BLaER1 treated with 17β-estradiol and CSF1 and Interleukin-3, amounts not matched to agents 10 nM and 100 nM (cell line): ENCODE measurements at regions not wholly inside any gene's neighbourhood (a gene's known extent, or its start where the extent isn't known, plus 50 kb on each side); places are given as distances from the start of the nearest gene placed in this dataset.

Experiments used
- H3K27ac ChIP-seq, 11 experiments: shearing (Covaris generic); formaldehyde crosslinking; 2 replicates each; pipeline ENCODE4 v1.8.1; 2022
- H3K27me3 ChIP-seq, 11 experiments: shearing (Covaris generic); formaldehyde crosslinking; 2 replicates each; pipeline ENCODE4 v1.8.1; 2022
- H3K36me3 ChIP-seq, 11 experiments: shearing (Covaris generic); formaldehyde crosslinking; 2 replicates each; pipeline ENCODE4 v1.8.1; 2022
- H3K4me1 ChIP-seq, 10 experiments: shearing (Covaris generic); formaldehyde crosslinking; 2 replicates each; pipeline ENCODE4 v1.8.1; 2022
- H3K4me2 ChIP-seq, 11 experiments: shearing (Covaris generic); formaldehyde crosslinking; 2 replicates each; pipeline ENCODE4 v1.8.1; 2022
- H3K4me3 ChIP-seq, 10 experiments: shearing (Covaris generic); formaldehyde crosslinking; 2 replicates each; pipeline ENCODE4 v1.8.1; 2022
- H3K9ac ChIP-seq, 11 experiments: shearing (Covaris generic); formaldehyde crosslinking; 2 replicates each; pipeline ENCODE4 v1.8.1; 2022
- H3K9me3 ChIP-seq, 11 experiments: shearing (Covaris generic); formaldehyde crosslinking; replicated peaks in 1 of 11; 2 replicates each; pipeline ENCODE4 v1.8.1; 2022
- H4K20me1 ChIP-seq, 11 experiments: shearing (Covaris generic); formaldehyde crosslinking; 2 replicates each; pipeline ENCODE4 v1.8.1; 2022
- Cebpa-rat ChIP-seq, 11 experiments: shearing (Covaris generic); IDR thresholded peaks; 2 replicates each; pipeline ENCODE4 v1.8.1; 2022

DNA sequence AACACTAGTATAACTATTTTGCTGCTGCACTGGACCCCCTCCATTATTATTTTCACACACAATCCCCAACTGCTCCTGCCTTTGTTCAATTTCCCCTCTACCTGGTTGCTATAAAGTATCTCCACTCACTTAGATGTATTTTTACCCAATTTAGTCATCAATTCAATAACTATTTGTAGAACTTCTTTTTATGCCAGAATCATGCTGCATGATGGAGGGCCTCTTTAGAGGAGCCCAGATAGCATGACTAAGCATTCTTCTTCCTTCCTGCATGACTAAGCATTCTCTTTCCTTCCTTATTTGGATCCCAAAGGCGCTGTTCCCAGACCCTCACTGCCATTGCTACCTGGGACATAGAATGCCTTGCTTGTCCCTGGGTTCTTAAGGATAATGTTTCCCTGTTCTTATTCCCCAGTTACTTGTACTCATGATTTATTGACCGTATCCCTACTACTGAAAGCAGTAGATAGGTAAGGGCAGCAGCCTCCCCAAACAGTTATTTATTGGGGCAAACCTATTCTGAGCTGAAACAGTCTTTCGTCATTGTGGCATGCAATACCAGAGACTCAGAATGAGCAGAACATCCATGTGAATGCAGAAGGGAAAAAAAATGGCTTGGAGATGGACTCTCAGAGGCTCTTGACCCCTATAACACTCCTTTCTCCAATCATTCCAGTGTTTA lies 89.3 kb upstream of the AKT3 start:
- TF ChIP-seq Cebpa-rat (IDR thresholded peaks at IDR 0.05) = no peak
- Histone ChIP-seq H3K4me1 (peaks cover 0 to 18% (median 12%) of the 10 kb centered on the region in 10 experiments; a peak in 15 of 20 replicates), H3K9me3 (peaks cover 5 to 17% (median 11%) of the 10 kb centered on the region in 11 experiments; a peak in 19 of 22 replicates), H3K27me3 (no peaks in the 10 kb centered on the region), H3K4me2 (peak overlapping the region in 9 of 11 experiments; percentile 11 to 66 (median 31); a peak in 17 of 22 replicates), H3K27ac (peak overlapping the region in 5 of 11 experiments; percentile 21 to 66 (median 37); a peak in 7 of 22 replicates), H3K36me3 (no peaks in the 10 kb centered on the region), H3K9ac (no peak overlapping the region), H3K4me3 (no peak overlapping the region), H4K20me1 (no peaks in the 10 kb centered on the region)

DNA sequence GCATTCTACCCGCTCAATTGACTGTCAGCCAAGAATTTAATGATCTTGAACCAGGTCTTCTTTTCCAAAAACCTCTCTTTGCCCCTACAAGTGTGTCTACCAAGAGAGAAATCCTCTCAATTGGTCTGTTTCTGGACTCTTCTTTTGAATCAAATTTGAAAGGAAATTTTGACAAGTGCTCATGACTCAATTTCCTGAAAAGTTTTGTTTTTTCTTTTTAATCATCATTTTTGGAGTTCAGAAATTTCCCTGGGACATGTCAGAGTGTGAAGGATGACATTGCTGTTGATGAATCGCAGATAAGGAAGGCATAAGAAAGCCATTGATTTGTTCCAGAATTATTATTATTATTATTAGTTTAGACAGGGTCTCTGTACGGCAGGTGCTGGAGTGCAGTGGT lies 88.2 kb upstream of the AKT3 start:
- H3K4me2 ChIP-seq = peak overlapping the region in 3 of 11 experiments; percentile 25 to 66 (median 62); a peak in 4 of 22 replicates
- no peaks in the 10 kb centered on the region for H3K27me3 ChIP-seq

DNA sequence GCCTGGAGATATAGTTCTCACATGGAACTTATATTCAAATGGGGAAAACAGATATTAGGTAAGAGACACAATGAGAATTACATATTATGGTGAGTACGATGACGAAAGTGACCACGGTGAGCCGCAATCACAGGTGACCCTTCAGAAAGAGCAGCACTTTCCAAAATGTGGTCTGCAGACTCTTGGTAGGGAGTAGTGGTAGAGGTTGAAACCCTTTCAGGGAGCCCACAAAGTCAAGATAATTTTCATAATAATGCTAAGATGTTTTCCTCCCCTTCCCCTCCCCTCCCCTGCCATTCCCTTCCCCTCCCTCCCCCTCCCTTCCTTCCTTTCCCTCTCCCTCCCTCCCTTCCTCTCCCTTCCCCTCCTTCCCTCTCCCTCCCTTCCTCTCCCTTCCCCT lies 83.5 kb upstream of the AKT3 start:
- H3K9me3 ChIP-seq = peaks cover 7 to 19% (median 12%) of the 10 kb centered on the region in 11 experiments; a peak in 19 of 22 replicates
- no peak overlapping the region for H3K4me2 ChIP-seq
- no peaks in the 10 kb centered on the region for H3K36me3 ChIP-seq
- H3K9ac ChIP-seq = no peak overlapping the region
- no peaks in the 10 kb centered on the region for H3K27me3 ChIP-seq
- peaks cover 0 to 4% (median 0%) of the 10 kb centered on the region in 10 experiments; a peak in 5 of 20 replicates for H3K4me1 ChIP-seq
- H3K4me3 ChIP-seq = no peak overlapping the region
- H4K20me1 ChIP-seq = no peaks in the 10 kb centered on the region
- TF ChIP-seq Cebpa-rat (IDR thresholded peaks at IDR 0.05) = no peak
- no peak overlapping the region for H3K27ac ChIP-seq

More for the DNA sequence above, 88.2 kb upstream of the AKT3 start:
- Histone ChIP-seq H3K36me3 (no peaks in the 10 kb centered on the region), H3K9me3 (peaks cover 7 to 19% (median 12%) of the 10 kb centered on the region in 11 experiments; a peak in 19 of 22 replicates), H3K27ac (peak overlapping the region in 1 of 11 experiments; percentile 66; a peak in 1 of 22 replicates), H3K9ac (no peak overlapping the region), H3K4me3 (no peak overlapping the region), H3K4me1 (peaks cover 0 to 18% (median 12%) of the 10 kb centered on the region in 10 experiments; a peak in 15 of 20 replicates), H4K20me1 (no peaks in the 10 kb centered on the region)
- TF ChIP-seq Cebpa-rat (IDR thresholded peaks at IDR 0.05) = no peak

DNA sequence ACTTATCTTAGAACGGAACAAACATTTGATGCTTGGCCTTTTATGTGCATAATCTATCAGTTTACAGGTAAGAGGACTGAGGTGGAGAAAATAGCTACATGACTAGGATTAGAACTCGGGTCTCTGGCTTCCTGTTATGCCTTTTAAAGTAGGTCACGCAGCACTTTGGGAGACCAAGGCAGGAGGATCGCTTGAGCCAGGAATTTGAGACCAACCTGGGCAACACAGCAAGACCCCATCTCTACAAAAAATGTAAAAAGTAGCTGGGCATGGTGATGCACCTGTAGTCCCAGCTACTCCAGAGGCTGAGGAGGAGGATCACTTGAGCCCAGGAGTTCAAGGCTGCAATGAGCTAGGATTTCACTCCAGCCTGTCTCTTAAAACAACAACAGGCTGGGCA lies 81.9 kb upstream of the AKT3 start:
- Histone ChIP-seq H3K9me3 (peaks cover 7 to 19% (median 12%) of the 10 kb centered on the region in 11 experiments; a peak in 19 of 22 replicates), H3K4me1 (no peaks in the 10 kb centered on the region), H3K4me2 (no peak overlapping the region), H3K9ac (no peak overlapping the region), H4K20me1 (no peaks in the 10 kb centered on the region), H3K36me3 (no peaks in the 10 kb centered on the region), H3K27me3 (no peaks in the 10 kb centered on the region), H3K4me3 (no peak overlapping the region), H3K27ac (no peak overlapping the region)
- no peak for TF ChIP-seq Cebpa-rat (IDR thresholded peaks at IDR 0.05)

DNA sequence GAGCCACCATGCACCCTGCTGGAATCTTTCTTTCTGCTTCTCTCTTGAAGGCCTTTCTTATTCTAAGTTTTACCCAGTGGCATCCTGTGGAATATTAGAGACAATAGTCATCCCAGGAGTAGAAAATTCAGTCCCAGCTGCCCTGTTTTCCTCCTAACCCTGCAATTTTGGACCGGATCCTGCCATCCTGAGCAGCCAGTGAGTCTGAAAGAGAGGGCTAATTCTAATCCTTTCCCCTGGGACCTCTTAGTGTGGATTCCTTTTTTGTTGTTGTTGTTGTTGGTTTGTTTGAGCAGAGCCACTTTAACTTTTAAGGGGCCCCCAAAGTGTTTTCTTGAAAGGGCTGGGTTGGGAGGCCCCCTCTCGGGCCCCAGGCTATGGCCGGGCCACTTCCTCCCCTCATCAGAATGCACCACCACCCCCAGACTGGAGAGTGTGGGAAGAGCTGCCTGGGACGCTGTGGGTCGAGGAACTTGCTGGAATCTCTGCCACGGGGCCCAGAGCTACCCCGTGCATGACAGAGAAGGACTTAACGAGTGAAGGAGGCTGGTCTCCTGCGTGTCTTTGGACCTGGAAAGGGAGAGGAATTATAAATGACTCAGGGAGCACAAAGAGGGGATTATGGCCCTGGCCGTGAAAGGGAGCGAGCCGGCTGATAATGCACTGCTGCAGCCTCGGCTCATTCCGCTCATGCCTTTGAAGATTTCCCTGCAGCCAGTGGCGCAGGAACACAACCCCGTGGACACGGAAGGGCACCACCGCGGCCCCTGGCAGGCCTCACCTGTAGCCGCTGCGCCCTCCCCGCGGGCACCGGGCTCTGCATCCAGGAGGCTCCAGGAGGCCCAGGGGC lies 81.0 kb upstream of the AKT3 start:
- no peak overlapping the region for H3K9ac ChIP-seq
- H3K4me2 ChIP-seq = no peak overlapping the region
- no peaks in the 10 kb centered on the region for H3K4me1 ChIP-seq
- no peak overlapping the region for H3K4me3 ChIP-seq
- no peak for TF ChIP-seq Cebpa-rat (IDR thresholded peaks at IDR 0.05)
- no peaks in the 10 kb centered on the region for H3K27me3 ChIP-seq
- H3K36me3 ChIP-seq = no peaks in the 10 kb centered on the region
- no peak overlapping the region for H3K27ac ChIP-seq
- H3K9me3 ChIP-seq = peaks cover 7 to 18% (median 12%) of the 10 kb centered on the region in 11 experiments; a peak in 19 of 22 replicates
- H4K20me1 ChIP-seq = no peaks in the 10 kb centered on the region

DNA sequence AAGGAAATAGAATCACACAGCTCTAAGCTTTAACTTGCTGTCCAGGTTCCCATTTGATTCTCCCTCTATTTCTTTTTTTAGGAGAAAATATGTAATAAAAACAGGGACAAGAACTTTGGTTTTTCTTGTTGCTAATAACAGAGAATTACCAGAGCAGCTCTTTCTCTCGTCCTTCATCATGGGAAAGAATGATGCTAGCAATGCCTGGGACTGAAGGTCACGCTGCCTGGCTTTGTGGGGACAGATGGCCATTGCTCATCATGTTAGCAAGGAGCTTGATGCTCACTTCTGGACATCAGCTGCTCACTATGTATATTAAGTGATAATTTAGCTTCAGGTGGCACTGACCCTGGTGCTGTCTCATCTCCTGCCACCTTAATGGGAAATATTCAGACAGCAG lies 77.3 kb upstream of the AKT3 start:
- Histone ChIP-seq H3K36me3 (no peaks in the 10 kb centered on the region), H3K27me3 (no peaks in the 10 kb centered on the region), H3K27ac (no peak overlapping the region), H3K9me3 (no peaks in the 10 kb centered on the region), H3K4me2 (no peak overlapping the region), H3K4me1 (no peaks in the 10 kb centered on the region), H4K20me1 (no peaks in the 10 kb centered on the region), H3K4me3 (no peak overlapping the region), H3K9ac (no peak overlapping the region)
- no peak for TF ChIP-seq Cebpa-rat (IDR thresholded peaks at IDR 0.05)

DNA sequence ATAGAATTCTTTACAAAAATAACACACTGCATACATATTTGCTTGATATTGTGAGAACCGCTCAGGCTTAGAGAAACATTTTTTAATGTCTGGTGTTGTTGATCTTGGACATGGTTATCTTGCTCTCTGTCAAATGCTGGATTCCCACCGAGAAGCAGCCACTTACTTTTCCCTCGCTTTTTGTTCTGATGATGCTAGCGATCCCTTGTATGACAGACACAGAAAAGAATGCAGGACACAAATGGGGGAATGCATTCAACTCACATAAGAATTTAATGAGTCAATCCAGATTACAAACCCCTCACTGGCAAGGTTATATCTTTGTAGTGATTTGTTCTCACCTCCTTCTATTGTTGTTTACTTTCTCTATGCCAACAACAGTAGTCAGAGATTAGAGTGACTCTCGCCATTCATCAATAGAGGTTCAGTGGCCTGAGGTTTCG lies 76.8 kb upstream of the AKT3 start:
- Histone ChIP-seq H3K9me3 (no peaks in the 10 kb centered on the region), H3K27ac (no peak overlapping the region), H3K4me2 (no peak overlapping the region), H4K20me1 (no peaks in the 10 kb centered on the region), H3K4me3 (no peak overlapping the region), H3K27me3 (no peaks in the 10 kb centered on the region), H3K36me3 (no peaks in the 10 kb centered on the region), H3K4me1 (no peaks in the 10 kb centered on the region), H3K9ac (no peak overlapping the region)
- TF ChIP-seq Cebpa-rat (IDR thresholded peaks at IDR 0.05) = no peak

DNA sequence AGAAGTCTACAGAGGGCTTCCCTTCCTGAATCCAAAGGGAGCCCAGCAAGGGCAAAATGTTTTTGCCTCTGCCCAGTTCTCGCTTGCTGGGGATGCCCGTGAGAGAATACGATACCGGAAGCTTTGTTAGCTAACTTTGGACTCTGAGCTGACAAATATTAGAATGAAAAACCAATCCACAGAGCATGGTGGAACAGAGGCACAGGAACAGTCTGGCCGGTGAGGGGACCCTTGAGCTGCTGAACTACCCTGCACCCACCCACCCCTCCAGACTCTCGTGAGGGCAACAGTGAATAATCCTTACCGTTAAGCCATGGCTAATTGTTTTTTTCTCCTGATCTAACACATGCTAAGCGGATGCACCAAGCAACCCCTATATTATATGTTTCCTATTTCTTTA lies 76.3 kb upstream of the AKT3 start:
- Histone ChIP-seq H3K9ac (no peak overlapping the region), H4K20me1 (no peaks in the 10 kb centered on the region), H3K27me3 (no peaks in the 10 kb centered on the region), H3K36me3 (no peaks in the 10 kb centered on the region), H3K4me2 (no peak overlapping the region), H3K9me3 (no peaks in the 10 kb centered on the region), H3K27ac (no peak overlapping the region), H3K4me3 (no peak overlapping the region), H3K4me1 (peaks cover 0 to 1% (median 0%) of the 10 kb centered on the region in 10 experiments; a peak in 1 of 20 replicates)
- no peak for TF ChIP-seq Cebpa-rat (IDR thresholded peaks at IDR 0.05)

DNA sequence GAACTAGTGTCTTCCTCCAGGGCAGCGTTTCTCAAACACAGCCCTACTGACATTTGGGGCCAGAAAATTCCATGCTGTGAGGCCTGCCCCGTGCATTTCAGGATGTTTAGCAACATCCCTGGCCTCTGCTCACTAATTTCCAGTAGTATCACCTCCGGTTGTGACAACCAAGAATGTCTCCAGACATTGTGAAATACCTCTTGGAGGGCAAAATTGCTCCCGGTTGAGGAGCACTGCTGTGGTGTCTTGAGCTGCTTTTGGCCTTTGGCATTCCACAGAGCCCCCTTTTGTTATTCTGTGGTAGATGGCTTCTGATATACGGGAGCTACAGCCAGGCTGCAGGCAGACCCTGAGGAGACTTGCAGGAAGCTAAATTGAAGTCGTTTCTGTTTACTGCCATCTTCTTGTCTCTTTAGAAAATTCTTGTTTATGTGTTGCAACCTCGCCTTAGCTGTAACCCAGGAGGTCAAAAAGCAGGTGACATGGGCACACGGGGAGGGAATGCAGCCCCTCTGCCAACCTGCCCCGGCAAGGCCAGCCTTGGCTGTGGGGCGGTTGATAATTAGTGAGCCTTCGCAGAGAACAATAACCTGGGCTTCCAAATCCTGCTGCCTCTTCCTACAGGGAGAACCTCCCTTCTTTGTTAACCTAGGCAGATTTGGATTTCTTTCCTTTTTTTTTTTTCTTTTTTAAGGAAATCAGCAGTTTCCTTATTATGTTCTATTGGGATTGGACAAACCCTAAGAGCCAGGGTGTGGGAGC lies 74.7 kb upstream of the AKT3 start:
- Histone ChIP-seq H3K9me3 (no peaks in the 10 kb centered on the region), H4K20me1 (no peaks in the 10 kb centered on the region), H3K4me2 (no peak overlapping the region), H3K4me1 (peaks cover 0 to 13% (median 0%) of the 10 kb centered on the region in 10 experiments; a peak in 5 of 20 replicates), H3K27ac (no peak overlapping the region), H3K27me3 (no peaks in the 10 kb centered on the region), H3K4me3 (no peak overlapping the region), H3K9ac (no peak overlapping the region), H3K36me3 (no peaks in the 10 kb centered on the region)
- 0 out of 22 replicates have a peak, but pooled peaks of 1 of the 11 experiments have one; percentile 5 for TF ChIP-seq Cebpa-rat (IDR thresholded peaks at IDR 0.05)
